Nephron progenitor cell (in vitro differentiated cells): ENCODE measurements at regions not wholly inside any gene's neighbourhood (a gene's known extent, or its start where the extent isn't known, plus 50 kb on each side); places are given as distances from the start of the nearest gene placed in this dataset.

Experiments
- DNase-seq: peaks from one replicate; pipeline ENCODE4 v3.0.0; 2021
- H3K27ac Mint-ChIP-seq: 2 replicates; pipeline ENCODE4 v1.8.0; 2021; ENCODE audit warnings: mild to moderate bottlenecking, moderate library complexity, mixed read lengths
- H3K27me3 Mint-ChIP-seq: 2 replicates; pipeline ENCODE4 v1.8.0; 2021; ENCODE audit warnings: mild to moderate bottlenecking, low read depth, mixed read lengths; ENCODE audit not compliant: poor library complexity
- H3K36me3 Mint-ChIP-seq: 2 replicates; pipeline ENCODE4 v1.8.0; 2021; ENCODE audit warnings: low read depth, mixed read lengths
- H3K4me1 Mint-ChIP-seq: 2 replicates; pipeline ENCODE4 v1.8.0; 2021; ENCODE audit warnings: mixed read lengths
- H3K4me3 Mint-ChIP-seq: 2 replicates; pipeline ENCODE4 v1.8.0; 2021; ENCODE audit warnings: mild to moderate bottlenecking, moderate library complexity, mixed read lengths
- H3K9me3 Mint-ChIP-seq: 2 replicates; pipeline ENCODE4 v1.8.0; 2021; ENCODE audit warnings: mild to moderate bottlenecking, moderate library complexity, mixed read lengths
- CTCF ChIP-seq: fragments of 200-600 bp; sonication (generic); IDR thresholded peaks from 2 replicates; pipeline ENCODE4 v1.5.0; 2021; ENCODE audit warnings: antibody characterized with exemption

- Mint-ChIP-seq H3K4me1 (peaks cover 15% of the 10 kb centered on the region), H3K27ac (no peak overlapping the region), H3K9me3 (peaks cover 22% of the 10 kb centered on the region), H3K27me3 (peaks cover 18% of the 10 kb centered on the region), H3K36me3 (peaks cover 7% of the 10 kb centered on the region), H3K4me3 (no peak overlapping the region)
- no peak for DNase-seq
- TF ChIP-seq CTCF, result no peak
Measured at GRCh38 chr7:422191-422885, 97.3 kb downstream of the PDGFA start.

GRCh38 chr7:422886-423225 lies 96.8 kb downstream of the PDGFA start:
- DNase-seq, result no peak
- no peak overlapping the region for H3K4me3 Mint-ChIP-seq
- peaks cover 19% of the 10 kb centered on the region for H3K27me3 Mint-ChIP-seq
- no peak for TF ChIP-seq CTCF
- H3K4me1 Mint-ChIP-seq, result peaks cover 15% of the 10 kb centered on the region
- H3K9me3 Mint-ChIP-seq, result peaks cover 18% of the 10 kb centered on the region
- H3K36me3 Mint-ChIP-seq, result peaks cover 4% of the 10 kb centered on the region
- no peak overlapping the region for H3K27ac Mint-ChIP-seq

GRCh38 chr7:423312-424260 lies 96.1 kb downstream of the PDGFA start:
- H3K27ac Mint-ChIP-seq, result no peak overlapping the region
- no peak for TF ChIP-seq CTCF
- H3K4me3 Mint-ChIP-seq, result no peak overlapping the region
- no peaks in the 10 kb centered on the region for H3K36me3 Mint-ChIP-seq
- H3K27me3 Mint-ChIP-seq, result peaks cover 19% of the 10 kb centered on the region
- DNase-seq, result no peak
- H3K4me1 Mint-ChIP-seq, result peaks cover 15% of the 10 kb centered on the region
- peaks cover 11% of the 10 kb centered on the region for H3K9me3 Mint-ChIP-seq

GRCh38 chr7:424301-424935 lies 95.2 kb downstream of the PDGFA start:
- Mint-ChIP-seq H3K36me3 (no peaks in the 10 kb centered on the region), H3K4me3 (no peak overlapping the region), H3K9me3 (peaks cover 9% of the 10 kb centered on the region), H3K27ac (no peak overlapping the region), H3K4me1 (peaks cover 17% of the 10 kb centered on the region), H3K27me3 (peaks cover 19% of the 10 kb centered on the region)
- DNase-seq, result no peak
- no peak for TF ChIP-seq CTCF

- DNase-seq, result no peak
- H3K9me3 Mint-ChIP-seq, result peaks cover 10% of the 10 kb centered on the region
- H3K4me1 Mint-ChIP-seq, result peaks cover 21% of the 10 kb centered on the region
- H3K27ac Mint-ChIP-seq, result no peak overlapping the region
- TF ChIP-seq CTCF, result no peak
- no peak overlapping the region for H3K4me3 Mint-ChIP-seq
- H3K36me3 Mint-ChIP-seq, result no peaks in the 10 kb centered on the region
- peaks cover 19% of the 10 kb centered on the region for H3K27me3 Mint-ChIP-seq
Measured at GRCh38 chr7:424961-425793, 94.5 kb downstream of the PDGFA start.
